ENCODE measurements at regions not wholly inside any gene's neighbourhood (a gene's known extent, or its start where the extent isn't known, plus 50 kb on each side); places are given as distances from the start of the nearest gene placed in this dataset.

DNA sequence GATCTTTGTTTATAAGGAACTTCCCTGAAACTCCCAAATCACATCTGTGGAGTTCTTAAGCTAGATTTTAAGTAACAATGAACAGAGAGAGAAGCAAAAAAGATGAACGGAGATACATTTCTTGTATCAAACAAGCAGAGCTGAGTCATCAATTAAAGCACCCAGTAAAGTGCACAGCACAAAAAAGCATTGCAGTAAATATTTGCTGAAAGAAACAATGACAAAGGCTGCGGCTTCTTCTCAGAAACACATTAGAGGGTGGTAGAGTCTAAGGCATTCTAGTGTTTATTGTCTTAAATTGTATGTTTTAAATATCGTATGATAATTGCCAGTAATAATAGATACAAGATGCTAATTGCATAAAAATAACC lies 941.6 kb upstream of the CHORDC1 start:
- POLR2A ChIA-PET: no interaction called here
- no peak overlapping the region for H3K9ac ChIP-seq
- CTCF ChIA-PET: interaction anchor here (0.8 to 1.2 kb wide), 3 partner anchors 108 to 854 kb away, joined by 3 read pairs; no protein-coding TSS in a partner anchor
- peaks cover 13 to 14% of the 10 kb centered on the region in 2 experiments; a peak in 3 of 4 replicates for H3K4me1 ChIP-seq (ENCODE audit: control insufficient read depth in 1 of 2, insufficient read depth in 2 of 2, low read depth in 1 of 2, low read length in 1 of 2)
- no peaks in the 10 kb centered on the region for H3K79me2 ChIP-seq (ENCODE audit: insufficient read depth)
- 0 out of 2 replicates have a peak, but pooled peaks have one; percentile 13 for TF ChIP-seq JUND (IDR thresholded peaks at IDR 0.05)
- TF ChIP-seq RAD21 (IDR thresholded peaks at IDR 0.05; ENCODE audit: low read length): peak; percentile 37
- TF ChIP-seq FOSL2 (IDR thresholded peaks at IDR 0.05; ENCODE audit: borderline replicate concordance, low read depth): peak; percentile 24; the same call in 1 of the 2 replicates
- TF ChIP-seq EZH2phosphoT487 (IDR thresholded peaks at IDR 0.05; ENCODE audit: borderline replicate concordance, low read depth): no peak
- peaks cover 3% of the 10 kb centered on the region for H3F3A ChIP-seq (replicated peaks; ENCODE audit: insufficient read depth)
- no peaks in the 10 kb centered on the region; the same call in none of the 2 replicates for H3K9me2 ChIP-seq
- no peak for DNase-seq
- peak overlapping the region; percentile 31 to 92; a peak in 3 of 4 replicates for H3K27ac ChIP-seq (ENCODE audit: low read depth in 2 of 2, low read length in 1 of 2)
- no peaks in the 10 kb centered on the region for H3K36me3 ChIP-seq (replicated peaks in 1 of 2; ENCODE audit: control insufficient read depth in 1 of 2, insufficient read depth in 2 of 2, low read length in 1 of 2)
- 37% methylated on average over 3 of the region's 3 CpGs for WGBS (ENCODE audit: low lambda C conversion rate)
- H3K27me3 ChIP-seq (ENCODE audit: insufficient read depth): no peaks in the 10 kb centered on the region
- H2AFZ ChIP-seq (ENCODE audit: low read depth): no peak overlapping the region
- H4K20me1 ChIP-seq (ENCODE audit: insufficient read depth): no peaks in the 10 kb centered on the region
- no peaks in the 10 kb centered on the region for H3K9me3 ChIP-seq
- H3K4me3 ChIP-seq (ENCODE audit: low read depth in 2 of 2, low read length in 1 of 2): no peak overlapping the region
- H3K4me2 ChIP-seq: peak overlapping the region; percentile 37; the same call in 1 of the 2 replicates

DNA sequence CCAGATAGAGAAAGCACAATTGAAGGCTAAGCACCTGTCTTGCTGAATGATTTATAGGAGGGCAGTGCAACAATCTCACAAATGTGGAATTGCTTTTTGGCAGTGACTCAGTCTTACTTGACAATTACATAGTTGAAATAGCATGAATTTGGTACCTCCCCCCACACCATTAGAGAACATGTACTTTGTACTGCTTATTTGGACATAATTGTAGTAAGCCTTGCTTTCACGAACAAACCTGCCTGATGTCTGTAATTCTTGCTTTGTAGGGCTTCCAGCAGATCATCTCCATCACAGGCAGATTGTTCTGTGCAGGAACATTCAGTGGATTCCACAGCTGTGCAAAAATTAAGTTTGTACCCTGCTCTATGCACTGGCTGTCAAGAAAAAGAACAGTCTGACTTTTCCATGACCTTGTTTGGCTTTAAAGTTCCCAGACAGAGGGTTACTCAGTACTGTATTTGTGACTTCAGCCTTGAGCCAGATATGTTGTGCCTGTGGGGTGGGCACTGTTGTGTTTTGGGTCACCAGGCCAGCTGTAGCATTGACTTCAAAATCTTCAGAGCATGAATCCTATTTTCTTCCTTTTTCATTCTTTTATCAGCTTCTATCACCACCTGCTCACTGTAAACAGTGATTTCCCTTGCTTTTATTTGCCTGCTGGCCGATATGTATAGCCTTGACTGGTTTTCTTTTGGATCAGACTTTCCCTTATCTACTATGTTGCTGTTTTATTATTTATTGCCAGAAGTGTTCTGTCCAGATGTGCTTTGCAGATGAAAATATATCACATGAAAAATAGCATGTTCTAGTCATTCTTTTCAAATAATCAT lies 941.0 kb upstream of the CHORDC1 start:
- Histone ChIP-seq H2AFZ (ENCODE audit: low read depth) (no peak overlapping the region), H3K9me2 (no peaks in the 10 kb centered on the region; the same call in none of the 2 replicates)
- peak; percentile 28 for DNase-seq
- TF ChIP-seq RFX5 (IDR thresholded peaks at IDR 0.05; ENCODE audit: low read length) (no peak), EZH2phosphoT487 (IDR thresholded peaks at IDR 0.05; ENCODE audit: borderline replicate concordance, low read depth) (no peak), JUND (IDR thresholded peaks at IDR 0.05) (peak; percentile 47), NFIC (IDR thresholded peaks at IDR 0.05; ENCODE audit: borderline replicate concordance) (peak; percentile 36; the same call in 1 of the 2 replicates), MEF2A (IDR thresholded peaks at IDR 0.05; ENCODE audit: borderline replicate concordance, low read depth) (no peak), CHD2 (IDR thresholded peaks at IDR 0.05; ENCODE audit: low read length, partially characterized antibody) (no peak), IRF3 (IDR thresholded peaks at IDR 0.05; ENCODE audit: low read depth, low read length) (no peak), MXI1 (IDR thresholded peaks at IDR 0.05; ENCODE audit: low read depth, low read length) (peak; percentile 37; the same call in 1 of the 2 replicates), RCOR1 (IDR thresholded peaks at IDR 0.05; ENCODE audit: low read length) (peak; percentile 79; the same call in 1 of the 2 replicates), RAD21 (IDR thresholded peaks at IDR 0.05; ENCODE audit: low read length) (peak; percentile 1; the same call in 1 of the 2 replicates), SMC3 (IDR thresholded peaks at IDR 0.05; ENCODE audit: low read depth, low read length) (no peak), YY1 (IDR thresholded peaks at IDR 0.05; ENCODE audit: low read depth) (no peak), EP300 (IDR thresholded peaks at IDR 0.05; ENCODE audit: borderline replicate concordance in 1 of 2, low read depth in 1 of 2, low read length in 1 of 2) (peak; percentile 42 to 94; a peak in 3 of 4 replicates)
- TF ChIP-seq, protein P1, sequence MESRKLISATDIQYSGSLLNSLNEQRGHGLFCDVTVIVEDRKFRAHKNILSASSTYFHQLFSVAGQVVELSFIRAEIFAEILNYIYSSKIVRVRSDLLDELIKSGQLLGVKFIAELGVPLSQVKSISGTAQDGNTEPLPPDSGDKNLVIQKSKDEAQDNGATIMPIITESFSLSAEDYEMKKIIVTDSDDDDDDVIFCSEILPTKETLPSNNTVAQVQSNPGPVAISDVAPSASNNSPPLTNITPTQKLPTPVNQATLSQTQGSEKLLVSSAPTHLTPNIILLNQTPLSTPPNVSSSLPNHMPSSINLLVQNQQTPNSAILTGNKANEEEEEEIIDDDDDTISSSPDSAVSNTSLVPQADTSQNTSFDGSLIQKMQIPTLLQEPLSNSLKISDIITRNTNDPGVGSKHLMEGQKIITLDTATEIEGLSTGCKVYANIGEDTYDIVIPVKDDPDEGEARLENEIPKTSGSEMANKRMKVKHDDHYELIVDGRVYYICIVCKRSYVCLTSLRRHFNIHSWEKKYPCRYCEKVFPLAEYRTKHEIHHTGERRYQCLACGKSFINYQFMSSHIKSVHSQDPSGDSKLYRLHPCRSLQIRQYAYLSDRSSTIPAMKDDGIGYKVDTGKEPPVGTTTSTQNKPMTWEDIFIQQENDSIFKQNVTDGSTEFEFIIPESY (IDR thresholded peaks at IDR 0.05; ENCODE audit: borderline replicate concordance, low read depth): no peak
- TF ChIP-seq, protein P2, sequence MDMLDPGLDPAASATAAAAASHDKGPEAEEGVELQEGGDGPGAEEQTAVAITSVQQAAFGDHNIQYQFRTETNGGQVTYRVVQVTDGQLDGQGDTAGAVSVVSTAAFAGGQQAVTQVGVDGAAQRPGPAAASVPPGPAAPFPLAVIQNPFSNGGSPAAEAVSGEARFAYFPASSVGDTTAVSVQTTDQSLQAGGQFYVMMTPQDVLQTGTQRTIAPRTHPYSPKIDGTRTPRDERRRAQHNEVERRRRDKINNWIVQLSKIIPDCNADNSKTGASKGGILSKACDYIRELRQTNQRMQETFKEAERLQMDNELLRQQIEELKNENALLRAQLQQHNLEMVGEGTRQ (IDR thresholded peaks at IDR 0.05; ENCODE audit: borderline replicate concordance, low read depth, low read length): no peak
- TF ChIP-seq, protein P3, sequence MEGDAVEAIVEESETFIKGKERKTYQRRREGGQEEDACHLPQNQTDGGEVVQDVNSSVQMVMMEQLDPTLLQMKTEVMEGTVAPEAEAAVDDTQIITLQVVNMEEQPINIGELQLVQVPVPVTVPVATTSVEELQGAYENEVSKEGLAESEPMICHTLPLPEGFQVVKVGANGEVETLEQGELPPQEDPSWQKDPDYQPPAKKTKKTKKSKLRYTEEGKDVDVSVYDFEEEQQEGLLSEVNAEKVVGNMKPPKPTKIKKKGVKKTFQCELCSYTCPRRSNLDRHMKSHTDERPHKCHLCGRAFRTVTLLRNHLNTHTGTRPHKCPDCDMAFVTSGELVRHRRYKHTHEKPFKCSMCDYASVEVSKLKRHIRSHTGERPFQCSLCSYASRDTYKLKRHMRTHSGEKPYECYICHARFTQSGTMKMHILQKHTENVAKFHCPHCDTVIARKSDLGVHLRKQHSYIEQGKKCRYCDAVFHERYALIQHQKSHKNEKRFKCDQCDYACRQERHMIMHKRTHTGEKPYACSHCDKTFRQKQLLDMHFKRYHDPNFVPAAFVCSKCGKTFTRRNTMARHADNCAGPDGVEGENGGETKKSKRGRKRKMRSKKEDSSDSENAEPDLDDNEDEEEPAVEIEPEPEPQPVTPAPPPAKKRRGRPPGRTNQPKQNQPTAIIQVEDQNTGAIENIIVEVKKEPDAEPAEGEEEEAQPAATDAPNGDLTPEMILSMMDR (IDR thresholded peaks at IDR 0.05): no peak

More for the DNA sequence above, 941.0 kb upstream of the CHORDC1 start:
- Histone ChIP-seq H3F3A (replicated peaks; ENCODE audit: insufficient read depth) (peaks cover 3% of the 10 kb centered on the region), H3K4me1 (ENCODE audit: control insufficient read depth in 1 of 2, insufficient read depth in 2 of 2, low read depth in 1 of 2, low read length in 1 of 2) (peaks cover 14 to 17% of the 10 kb centered on the region in 2 experiments; a peak in 3 of 4 replicates), H3K9ac (no peak overlapping the region), H3K27ac (ENCODE audit: low read depth in 2 of 2, low read length in 1 of 2) (peak overlapping the region; percentile 31 to 92; a peak in 3 of 4 replicates), H3K27me3 (ENCODE audit: insufficient read depth) (no peaks in the 10 kb centered on the region), H3K4me3 (ENCODE audit: low read depth in 2 of 2, low read length in 1 of 2) (no peak overlapping the region), H3K36me3 (replicated peaks in 1 of 2; ENCODE audit: control insufficient read depth in 1 of 2, insufficient read depth in 2 of 2, low read length in 1 of 2) (no peaks in the 10 kb centered on the region), H4K20me1 (ENCODE audit: insufficient read depth) (no peaks in the 10 kb centered on the region), H3K4me2 (peak overlapping the region; percentile 37; the same call in 1 of the 2 replicates), H3K79me2 (ENCODE audit: insufficient read depth) (no peaks in the 10 kb centered on the region), H3K9me3 (no peaks in the 10 kb centered on the region)
- 15% methylated on average over 2 of the region's 2 CpGs for WGBS (ENCODE audit: low lambda C conversion rate)
- ChIA-PET POLR2A (no interaction called here), CTCF (interaction anchor here (0.8 to 1.2 kb wide), 3 partner anchors 108 to 854 kb away, joined by 3 read pairs; no protein-coding TSS in a partner anchor)

All from SK-N-SH (cell line).